ENCODE measurements at regions not wholly inside any gene's neighbourhood (a gene's known extent, or its start where the extent isn't known, plus 50 kb on each side); places are given as distances from the start of the nearest gene placed in this dataset.

GRCh38 chr1:79532555-79532954 lies 526.0 kb upstream of the ADGRL4 start:
- TF ChIP-seq EP300 (IDR thresholded peaks at IDR 0.05) = no peak
- TF ChIP-seq, protein P1, sequence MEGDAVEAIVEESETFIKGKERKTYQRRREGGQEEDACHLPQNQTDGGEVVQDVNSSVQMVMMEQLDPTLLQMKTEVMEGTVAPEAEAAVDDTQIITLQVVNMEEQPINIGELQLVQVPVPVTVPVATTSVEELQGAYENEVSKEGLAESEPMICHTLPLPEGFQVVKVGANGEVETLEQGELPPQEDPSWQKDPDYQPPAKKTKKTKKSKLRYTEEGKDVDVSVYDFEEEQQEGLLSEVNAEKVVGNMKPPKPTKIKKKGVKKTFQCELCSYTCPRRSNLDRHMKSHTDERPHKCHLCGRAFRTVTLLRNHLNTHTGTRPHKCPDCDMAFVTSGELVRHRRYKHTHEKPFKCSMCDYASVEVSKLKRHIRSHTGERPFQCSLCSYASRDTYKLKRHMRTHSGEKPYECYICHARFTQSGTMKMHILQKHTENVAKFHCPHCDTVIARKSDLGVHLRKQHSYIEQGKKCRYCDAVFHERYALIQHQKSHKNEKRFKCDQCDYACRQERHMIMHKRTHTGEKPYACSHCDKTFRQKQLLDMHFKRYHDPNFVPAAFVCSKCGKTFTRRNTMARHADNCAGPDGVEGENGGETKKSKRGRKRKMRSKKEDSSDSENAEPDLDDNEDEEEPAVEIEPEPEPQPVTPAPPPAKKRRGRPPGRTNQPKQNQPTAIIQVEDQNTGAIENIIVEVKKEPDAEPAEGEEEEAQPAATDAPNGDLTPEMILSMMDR (IDR thresholded peaks at IDR 0.05) = no peak

All from sigmoid colon (tissue), 4 donors.